Stimulated activated CD4-positive, alpha-beta T cell treated with anti-CD3 and anti-CD28 coated beads, TNF-alpha, amount 100 ng/mL, for 48 hours (primary cell): ENCODE measurements at regions not wholly inside any gene's neighbourhood (a gene's known extent, or its start where the extent isn't known, plus 50 kb on each side); places are given as distances from the start of the nearest gene placed in this dataset.
"Not testable (repeated sequence)": the region's sequence is repeated elsewhere in the genome, so short reads cannot be mapped to it uniquely, and the experiment has no call there.

ENCODE experiments used
- DNase-seq, 3 donors: peaks; one replicate each; pipeline ENCODE4 v3.0.0-alpha.2; 2020; ENCODE audit warnings: low read depth in 3 of 3

DNA sequence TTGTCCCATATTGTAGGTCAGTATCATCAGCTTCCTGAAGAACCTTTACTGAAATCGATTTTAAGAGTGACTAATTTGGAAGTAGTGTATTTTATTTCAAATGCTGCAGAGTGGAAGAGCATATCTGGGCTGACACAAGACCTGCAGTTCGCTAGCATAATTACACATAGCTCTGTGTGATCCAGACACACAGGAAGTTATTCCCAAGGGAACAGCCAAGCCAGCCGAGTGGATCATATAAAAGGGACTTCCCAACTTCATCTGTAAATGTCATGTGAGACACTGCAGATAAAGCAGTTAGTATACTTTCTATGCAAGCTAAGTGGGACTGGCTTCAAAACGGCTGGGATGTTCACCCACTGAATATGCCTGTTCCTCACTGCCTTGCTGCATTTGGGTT lies 760.4 kb downstream of the SLITRK1 start:
- DNase-seq = no peak

DNA sequence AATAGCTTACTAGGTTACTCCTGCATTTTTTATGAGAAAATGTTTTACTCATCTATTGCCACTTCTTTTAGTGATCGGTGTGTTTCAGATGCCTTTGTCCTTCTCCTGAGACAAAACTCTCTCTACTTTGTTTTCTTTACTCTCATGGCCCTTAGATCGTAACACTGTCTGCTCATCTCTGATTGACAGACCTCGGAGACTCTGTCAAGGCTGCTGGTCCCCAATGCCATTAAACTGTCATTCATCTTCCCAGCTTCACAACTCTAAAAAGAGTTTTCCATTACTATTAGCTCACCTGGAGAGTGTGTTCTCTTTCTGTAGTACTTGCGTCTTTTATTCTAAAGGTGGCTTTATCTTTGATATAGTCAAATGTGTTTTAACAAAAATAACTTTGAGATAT lies 765.2 kb downstream of the SLITRK1 start:
- DNase-seq = no peak

DNA sequence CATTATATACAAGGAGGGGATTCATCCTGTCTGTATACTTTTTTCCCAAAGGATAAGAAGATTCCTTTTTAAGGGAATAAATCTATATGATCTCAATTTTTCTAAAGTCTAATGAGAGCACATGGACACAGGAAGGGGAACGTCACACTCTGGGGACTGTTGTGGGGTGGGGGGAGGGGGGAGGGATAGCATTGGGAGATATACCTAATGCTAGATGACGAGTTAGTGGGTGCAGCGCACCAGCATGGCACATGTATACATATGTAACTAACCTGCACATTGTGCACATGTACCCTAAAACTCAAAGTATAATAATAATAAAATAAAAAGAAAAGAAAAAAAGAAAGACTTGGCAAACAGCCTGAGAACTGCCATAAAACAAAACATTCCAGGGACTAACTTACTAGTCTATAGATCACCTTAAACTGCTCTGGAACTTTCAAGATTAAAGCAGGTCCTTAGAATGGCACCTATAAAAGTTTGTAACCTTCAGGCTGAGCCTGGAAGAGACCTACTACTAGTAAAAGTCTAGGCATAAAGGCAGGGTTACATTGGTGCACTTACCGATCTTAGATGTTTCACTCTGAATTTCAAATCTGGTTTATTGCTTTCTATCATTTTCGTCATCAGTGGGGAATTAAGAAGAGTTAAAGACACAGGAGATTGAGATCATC lies 780.6 kb downstream of the SLITRK1 start:
- not testable (repeated sequence) for DNase-seq

DNA sequence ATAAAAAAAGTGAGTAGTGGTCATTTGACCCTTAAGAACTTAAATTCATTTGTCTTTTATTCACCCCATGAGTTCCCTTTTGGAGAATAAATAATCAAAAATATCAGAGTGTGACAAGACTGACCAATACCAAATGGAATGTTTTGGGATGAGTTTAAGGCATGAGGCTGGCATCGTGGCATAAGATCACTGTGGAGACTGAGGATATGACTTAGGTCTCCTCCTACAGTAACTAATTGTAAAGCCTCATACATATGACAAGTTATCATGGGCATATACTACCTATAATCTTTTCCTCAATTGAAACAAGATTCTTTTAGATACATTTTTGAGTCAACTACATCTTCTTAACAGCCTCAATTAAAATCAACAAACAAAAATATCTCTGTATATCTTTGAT lies 782.0 kb downstream of the SLITRK1 start:
- no peak for DNase-seq

DNA sequence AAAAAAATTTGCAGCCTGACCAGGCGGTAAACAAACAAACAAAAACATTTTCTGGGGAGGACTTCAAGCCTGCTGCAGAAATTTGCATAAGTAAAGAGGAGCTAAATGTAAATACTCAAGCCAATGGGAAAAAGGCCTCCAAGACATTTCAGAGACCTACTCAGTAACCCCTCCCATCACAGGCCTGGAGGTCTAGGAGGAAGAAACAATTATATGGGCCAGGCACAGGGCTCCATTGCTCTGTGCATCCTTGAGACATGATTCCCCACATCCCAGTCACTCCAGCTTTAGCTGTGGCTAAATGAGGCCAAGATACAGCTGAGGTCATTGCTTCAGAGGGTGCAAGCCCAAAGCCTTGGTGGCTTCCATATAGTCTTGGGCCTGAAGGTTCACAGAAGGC lies 793.4 kb downstream of the SLITRK1 start:
- no peak for DNase-seq

DNA sequence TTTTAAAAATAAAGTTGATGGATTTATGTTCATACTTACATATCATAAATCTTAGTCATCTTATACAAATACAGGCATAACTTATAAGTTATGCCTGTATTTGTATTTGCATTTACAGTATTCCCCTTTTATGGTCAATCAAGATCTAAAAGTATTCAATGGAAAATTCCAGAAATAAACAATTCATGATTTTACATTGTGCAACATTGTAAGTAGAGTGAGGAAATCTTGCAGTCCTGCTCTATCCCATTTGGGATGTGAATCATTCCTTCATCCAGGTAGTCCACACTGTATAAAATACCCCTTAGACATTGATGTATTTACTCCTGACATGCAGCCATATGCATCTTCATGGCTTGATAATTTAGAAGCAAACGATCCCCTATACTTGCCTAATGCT lies 795.3 kb downstream of the SLITRK1 start:
- DNase-seq = no peak

DNA sequence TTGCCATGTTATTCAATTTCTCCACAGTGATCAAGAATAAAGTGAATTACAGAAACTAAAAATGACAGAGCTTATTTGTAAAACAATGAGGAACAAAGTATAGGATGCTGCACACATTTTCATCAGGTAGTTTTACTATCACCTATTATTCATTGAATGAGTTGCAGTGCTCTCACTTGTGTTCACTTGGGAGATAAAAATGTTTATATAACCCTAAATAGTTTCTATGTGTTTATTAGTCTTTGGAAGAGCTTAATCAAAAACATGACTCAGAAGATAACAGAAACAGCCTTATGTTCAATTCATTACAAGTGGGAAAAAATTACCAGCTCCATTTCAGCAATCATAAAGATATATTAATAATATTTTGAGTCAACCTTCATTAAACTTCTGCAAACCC lies 796.2 kb downstream of the SLITRK1 start:
- no peak for DNase-seq

DNA sequence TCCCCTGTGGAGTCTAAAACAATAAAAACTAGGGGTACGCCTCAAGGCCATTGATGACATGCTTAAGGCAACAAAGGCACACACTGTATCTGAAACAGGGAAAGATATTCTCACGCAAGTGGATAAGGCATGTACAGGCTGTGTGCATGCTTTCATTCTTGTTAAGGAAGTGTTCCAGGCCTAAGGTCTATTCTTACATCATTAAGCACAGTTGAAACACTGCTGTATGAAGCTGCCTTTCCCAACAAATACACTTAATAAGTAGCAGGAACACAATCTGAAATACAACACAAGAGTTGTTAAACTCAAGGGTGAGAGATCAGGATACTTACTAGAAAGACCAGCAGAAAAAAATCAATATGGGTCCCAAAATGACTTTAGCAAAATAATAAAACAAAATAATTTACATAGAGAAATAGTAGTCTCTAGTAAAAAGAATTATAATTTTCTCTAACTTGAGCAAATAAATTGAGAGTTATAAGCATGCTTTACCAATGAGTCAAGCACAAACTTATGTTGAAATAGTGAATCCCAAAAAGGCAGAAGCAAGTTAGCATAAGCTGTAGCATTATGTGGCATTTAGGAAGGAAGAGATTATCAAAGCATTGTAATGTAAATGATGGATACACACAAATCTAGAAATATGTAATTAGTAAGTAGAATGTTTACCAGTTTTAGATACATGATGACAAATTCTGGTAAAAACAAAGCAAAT lies 796.9 kb downstream of the SLITRK1 start:
- no peak for DNase-seq

DNA sequence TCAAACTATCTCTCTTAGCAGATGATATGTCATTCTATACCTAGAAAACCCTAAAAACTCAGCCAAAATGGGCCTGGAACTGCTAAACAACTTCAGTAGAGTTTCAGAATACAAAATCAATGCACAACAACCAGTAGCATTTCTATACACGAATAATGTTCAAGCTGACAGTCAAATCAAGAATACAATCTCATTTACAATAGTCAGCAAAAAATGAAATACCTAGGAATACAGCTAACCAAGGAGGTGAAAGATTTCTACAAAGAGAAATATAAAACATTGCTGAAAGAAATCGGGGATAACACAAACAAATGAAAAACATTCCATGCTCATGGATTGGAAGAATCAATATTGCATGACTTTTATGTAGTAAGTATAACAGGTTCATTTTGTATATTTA lies 804.8 kb downstream of the SLITRK1 start:
- DNase-seq = no peak

DNA sequence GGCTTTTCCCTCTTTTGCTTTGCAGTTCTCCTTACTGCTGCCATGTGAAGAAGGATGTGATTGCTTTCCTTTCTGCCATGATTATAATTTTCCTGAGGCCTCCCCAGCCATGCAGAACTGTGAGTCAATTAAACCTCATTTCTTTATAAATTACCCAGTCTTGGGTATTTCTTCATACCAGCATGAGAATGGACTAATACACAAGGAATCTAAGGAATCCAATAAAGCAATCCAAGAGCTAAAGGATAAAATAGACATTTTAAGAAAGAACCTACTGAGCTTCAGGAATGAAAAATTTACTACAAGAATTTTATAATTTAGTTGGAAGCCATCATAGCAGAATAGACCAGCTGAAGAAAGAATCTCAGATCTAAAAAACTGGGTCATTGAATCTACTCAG lies 808.3 kb downstream of the SLITRK1 start:
- not testable (repeated sequence) for DNase-seq

DNA sequence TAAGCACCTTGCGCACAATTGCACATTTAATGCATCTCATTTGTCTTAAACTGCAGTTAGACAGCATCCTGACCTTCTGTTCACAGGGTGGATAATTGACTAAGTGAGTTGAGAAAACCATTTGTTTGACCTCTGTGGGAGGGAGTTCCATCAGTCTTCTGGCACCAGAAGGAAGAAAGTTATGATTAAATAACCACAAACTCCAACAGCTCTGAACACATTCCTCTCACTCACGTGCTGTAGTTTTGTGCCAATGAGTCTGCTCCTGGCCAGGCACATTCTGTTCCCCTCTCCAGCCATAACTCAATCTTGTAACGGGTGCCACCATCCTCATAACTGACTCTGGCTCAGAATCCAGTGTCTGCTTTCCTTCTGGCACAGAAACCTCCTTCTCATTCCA lies 817.2 kb downstream of the SLITRK1 start:
- no peak for DNase-seq

DNA sequence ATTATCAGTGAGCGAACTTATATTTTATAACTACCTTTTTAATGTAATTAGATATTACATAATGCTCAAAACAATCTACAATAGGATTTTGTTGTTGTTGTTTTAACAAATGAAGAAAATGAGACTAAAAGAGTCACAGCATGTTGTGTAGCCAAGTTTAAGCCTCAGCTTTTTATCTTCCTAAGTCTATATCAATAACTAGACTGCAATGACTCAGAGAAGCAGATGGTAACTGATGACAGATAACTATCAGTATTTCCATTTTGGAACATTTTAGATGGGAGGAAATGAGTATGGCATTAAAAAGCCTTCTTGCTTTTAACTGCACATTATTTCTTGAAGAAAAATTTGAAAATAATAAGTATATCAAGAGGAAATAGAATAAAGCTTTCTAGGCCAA lies 825.2 kb downstream of the SLITRK1 start:
- DNase-seq = no peak

DNA sequence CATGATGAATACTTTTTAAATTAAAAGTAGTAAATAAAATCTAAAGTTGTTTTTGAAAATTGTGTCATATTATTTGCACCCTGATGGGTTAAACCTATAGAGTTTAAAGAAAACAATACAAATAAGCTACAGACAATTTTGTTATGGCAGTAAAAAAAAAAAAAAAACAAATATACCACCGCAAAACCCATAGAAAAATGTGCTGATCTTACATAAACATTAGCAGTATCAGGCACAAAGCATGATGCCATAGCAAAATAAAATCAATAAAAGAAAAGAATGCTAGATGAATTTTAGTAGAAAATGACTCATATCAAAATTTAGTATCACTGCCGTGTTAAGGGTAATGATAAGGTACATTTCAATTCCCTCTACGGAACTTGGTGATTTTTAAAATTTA lies 826.0 kb downstream of the SLITRK1 start:
- DNase-seq = no peak

DNA sequence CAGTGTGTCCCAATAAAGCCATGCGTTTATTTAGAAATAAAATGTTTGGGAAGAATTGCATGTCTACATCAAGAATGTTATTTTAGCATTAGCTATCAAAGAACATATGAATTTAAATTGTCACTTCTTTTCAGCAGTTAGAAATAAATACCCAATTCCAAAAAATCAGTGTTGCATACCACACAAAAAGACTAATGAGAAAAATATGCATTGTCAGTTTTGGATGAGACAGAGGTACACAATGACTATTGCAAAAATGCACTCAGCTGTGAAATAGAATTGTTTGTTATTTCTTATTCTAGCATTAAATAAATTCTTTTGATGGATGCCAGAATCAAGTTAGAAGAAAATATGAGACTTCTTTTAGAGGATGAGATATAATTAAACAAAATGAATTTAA lies 833.9 kb downstream of the SLITRK1 start:
- DNase-seq = no peak

DNA sequence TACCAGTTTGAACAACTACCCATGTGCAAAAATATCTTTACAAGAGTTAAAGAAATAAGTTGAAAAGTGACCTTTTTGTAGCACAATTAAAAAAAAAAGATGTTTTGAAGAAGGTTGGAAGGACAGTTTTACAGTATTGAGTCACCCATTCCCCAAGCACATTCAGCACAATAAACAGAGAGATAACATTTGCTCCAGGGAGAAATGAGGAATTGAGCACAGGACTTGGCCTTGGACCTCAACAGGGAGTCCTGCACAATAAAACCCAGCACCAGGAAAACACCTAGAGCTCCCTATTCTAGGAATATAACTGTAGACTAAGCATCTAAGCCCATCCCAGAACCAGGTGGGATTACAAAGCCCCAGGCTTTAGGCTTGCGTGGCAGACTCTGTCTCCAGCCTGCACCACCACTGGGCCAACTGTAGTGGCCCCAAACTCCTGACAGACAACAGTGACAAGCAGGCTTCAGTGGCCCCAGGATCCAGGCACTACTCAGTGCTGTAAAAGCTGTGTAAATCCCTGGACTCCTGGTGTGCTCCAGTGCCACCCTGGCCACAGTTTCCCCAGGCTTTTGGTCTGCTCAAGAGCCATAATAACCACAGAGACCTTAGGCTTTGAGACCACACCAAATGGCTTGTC lies 857.2 kb downstream of the SLITRK1 start:
- no peak for DNase-seq

DNA sequence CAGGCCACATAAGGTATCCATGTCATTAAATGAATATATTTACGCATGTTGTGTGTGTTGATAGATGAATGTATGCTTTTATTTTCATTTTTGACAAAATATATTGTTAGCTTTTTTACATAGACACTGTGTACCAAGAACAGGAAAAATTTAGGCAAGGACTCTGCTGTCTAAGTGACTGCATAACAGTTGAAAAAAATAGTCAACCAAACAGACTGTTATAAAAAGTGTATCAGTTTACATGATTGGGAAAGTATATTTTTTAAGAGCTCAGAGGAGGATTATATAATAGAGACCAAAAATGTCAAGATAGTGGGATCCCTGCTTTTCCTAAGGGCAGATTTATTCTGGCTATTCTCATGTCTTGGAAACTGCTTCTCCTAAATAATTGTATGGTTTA lies 858.0 kb downstream of the SLITRK1 start:
- no peak for DNase-seq

DNA sequence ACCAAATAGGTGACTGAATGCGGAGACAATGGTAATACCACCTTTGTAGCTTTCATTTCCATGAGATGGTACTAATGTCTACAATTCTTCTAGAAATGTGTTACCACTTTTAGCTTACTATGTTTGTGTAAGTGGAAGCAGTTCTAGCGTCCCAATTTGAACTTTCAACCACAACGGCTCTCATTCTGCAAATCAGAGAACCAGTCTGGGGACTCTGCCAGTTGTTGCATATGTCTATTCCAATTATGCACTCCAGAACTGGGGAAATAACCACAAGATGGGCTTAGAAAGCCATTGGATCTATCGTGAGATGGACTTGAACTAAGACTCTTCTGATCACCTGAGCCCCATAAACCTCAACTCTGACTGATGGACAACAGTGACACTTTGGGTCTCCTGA lies 862.3 kb downstream of the SLITRK1 start:
- no peak for DNase-seq

DNA sequence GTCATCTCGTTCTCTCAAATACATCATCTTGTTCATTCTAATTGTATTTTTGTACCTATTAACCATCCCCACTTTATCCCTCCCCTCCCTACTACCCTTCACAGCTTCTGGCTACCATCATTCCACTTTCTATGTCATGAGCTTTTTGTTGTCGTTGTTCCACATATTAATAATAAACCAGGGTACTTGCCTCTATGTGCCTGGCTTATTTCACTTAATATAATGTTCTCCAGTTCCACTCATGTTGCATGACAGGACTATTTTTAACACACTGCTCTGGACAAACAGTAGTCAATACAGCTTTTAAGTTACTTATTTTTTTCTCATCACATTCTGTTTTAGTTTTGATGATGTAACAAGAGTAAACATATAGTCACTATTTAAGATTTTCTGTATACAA lies 872.3 kb downstream of the SLITRK1 start:
- DNase-seq = no peak

DNA sequence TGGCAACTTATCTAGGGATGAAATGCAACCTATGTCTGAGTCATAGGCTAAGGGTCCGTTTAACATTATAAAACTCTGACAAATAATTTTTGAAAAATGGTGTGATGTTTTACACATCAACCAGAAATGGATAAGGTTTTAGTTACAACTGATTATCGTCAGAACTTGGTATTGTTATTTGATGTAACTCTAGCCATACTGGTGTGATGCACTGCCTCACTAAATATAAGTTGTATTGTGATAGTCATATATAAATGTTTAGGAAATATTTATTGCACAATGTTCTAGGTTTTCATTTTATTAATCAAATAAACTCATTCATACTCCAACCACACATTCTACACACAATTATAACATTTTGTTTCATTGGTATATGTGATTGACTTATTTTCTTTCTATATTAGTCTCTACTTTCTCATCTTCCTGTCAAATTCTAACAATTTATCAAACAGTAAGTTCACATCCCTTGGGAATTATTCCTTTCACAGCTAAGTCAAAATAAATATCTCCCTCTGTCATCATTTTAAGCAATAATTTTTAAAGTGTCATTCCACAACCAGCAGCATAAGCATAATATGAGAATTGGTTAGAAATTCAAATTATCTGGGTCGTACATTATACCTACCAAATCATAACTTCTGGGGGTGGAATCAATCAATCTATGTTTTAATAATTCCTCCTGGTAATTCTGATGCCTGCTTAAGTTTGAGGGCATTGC lies 873.9 kb downstream of the SLITRK1 start:
- DNase-seq = no peak

DNA sequence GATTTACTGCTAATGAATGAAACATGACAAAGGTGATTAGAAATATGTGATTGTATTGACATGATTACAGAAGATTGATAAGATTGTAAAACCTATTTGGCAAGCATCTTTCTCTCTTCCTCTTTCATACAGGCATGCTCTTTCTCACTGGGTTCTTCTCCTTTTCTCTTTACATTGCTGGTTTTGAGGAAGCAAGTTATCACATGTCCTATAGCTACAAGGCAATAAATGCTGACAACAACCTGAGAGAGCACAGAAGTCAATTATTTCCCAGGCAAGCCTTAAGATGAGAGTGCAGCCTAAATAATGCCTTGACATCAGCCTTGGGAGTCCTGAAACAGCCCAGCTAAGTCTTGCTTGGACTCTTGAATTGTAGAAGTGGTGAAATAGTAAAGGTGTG lies 875.0 kb downstream of the SLITRK1 start:
- DNase-seq = no peak

DNA sequence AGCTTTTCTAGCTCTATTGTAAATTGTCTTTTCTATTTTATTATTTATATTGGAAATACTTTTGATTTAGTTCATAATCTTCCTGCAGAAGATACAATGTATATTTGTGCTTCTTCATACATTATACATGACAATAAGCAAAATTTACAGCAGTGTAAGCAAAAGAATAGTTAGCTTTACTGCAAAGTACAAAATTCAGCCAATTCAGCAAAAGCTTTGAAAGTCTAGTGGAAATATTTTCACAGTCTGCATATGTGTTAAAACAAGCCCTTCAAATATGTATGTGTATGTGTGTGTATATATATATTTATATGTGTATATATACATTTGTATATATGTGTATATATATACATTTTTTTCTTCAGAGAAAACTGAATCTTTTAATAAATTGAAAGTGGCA lies 879.1 kb downstream of the SLITRK1 start:
- no peak for DNase-seq

DNA sequence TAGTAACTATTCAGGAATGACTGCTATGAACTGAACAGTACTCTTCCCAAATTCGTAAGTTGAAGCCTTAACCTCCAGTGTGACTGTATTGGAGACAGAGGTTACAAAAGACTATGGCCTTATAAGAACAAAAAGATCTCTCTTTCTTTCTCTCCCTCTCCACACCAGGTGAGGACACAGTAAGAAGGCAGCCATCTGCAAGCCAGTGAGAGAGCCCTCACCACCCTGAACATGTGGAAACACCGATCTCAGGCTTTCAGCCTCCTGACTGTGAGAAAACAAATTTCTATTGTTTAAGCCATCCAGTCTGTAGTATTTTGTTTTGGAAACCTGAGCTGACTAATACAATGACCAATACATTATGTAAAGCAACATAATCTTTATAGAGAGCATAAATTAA lies 888.9 kb downstream of the SLITRK1 start:
- DNase-seq = no peak

DNA sequence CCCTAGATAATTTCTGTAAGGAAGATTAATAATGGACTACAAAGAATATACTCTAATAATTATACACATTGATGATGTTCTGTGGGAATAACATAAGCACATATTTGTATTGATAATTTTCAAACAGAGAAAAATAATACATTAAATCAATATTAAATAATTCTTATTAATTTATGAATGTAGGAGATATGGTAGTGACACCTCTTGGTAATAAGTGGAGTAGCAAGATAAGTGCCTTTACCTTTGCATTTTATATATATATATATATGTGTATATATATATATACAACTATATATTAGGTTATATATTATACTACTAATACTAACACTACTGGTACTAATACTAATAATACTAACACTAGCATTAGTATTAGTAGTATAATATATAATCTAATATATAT lies 905.8 kb downstream of the SLITRK1 start:
- DNase-seq = no peak
